ENCODE measurements at regions not wholly inside any gene's neighbourhood (a gene's known extent, or its start where the extent isn't known, plus 50 kb on each side); places are given as distances from the start of the nearest gene placed in this dataset.
"Not testable (repeated sequence)": the region's sequence is repeated elsewhere in the genome, so short reads cannot be mapped to it uniquely, and the experiment has no call there.

- ATAC-seq: no peak
- no peaks in the 10 kb centered on the region for H3K27me3 ChIP-seq (ENCODE audit: low read depth)
- no peaks in the 10 kb centered on the region for H3K9me3 ChIP-seq
- H3K4me1 ChIP-seq: peaks cover 21% of the 10 kb centered on the region
- H3K36me3 ChIP-seq: no peaks in the 10 kb centered on the region
- no peak overlapping the region for H3K4me3 ChIP-seq
- no peak for DNase-seq
- TF ChIP-seq, protein P1, sequence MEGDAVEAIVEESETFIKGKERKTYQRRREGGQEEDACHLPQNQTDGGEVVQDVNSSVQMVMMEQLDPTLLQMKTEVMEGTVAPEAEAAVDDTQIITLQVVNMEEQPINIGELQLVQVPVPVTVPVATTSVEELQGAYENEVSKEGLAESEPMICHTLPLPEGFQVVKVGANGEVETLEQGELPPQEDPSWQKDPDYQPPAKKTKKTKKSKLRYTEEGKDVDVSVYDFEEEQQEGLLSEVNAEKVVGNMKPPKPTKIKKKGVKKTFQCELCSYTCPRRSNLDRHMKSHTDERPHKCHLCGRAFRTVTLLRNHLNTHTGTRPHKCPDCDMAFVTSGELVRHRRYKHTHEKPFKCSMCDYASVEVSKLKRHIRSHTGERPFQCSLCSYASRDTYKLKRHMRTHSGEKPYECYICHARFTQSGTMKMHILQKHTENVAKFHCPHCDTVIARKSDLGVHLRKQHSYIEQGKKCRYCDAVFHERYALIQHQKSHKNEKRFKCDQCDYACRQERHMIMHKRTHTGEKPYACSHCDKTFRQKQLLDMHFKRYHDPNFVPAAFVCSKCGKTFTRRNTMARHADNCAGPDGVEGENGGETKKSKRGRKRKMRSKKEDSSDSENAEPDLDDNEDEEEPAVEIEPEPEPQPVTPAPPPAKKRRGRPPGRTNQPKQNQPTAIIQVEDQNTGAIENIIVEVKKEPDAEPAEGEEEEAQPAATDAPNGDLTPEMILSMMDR (IDR thresholded peaks at IDR 0.05): no peak
- no peak overlapping the region for H3K27ac ChIP-seq
- intact Hi-C loops (cut with DNase I): no loop called here
Measured at GRCh38 chr12:123051556-123051955, 71.1 kb downstream of the ARL6IP4 start.

GRCh38 chr12:123050913-123051312 lies 70.4 kb downstream of the ARL6IP4 start:
- H3K4me3 ChIP-seq: no peak overlapping the region
- peaks cover 21% of the 10 kb centered on the region for H3K4me1 ChIP-seq
- H3K27ac ChIP-seq: no peak overlapping the region
- peak; percentile 43 to 55 for ATAC-seq
- no peaks in the 10 kb centered on the region for H3K9me3 ChIP-seq
- no peaks in the 10 kb centered on the region for H3K27me3 ChIP-seq (ENCODE audit: low read depth)
- intact Hi-C loops (cut with DNase I): no loop called here
- no peak for DNase-seq
- TF ChIP-seq, protein P1 (IDR thresholded peaks at IDR 0.05): no peak
- H3K36me3 ChIP-seq: no peaks in the 10 kb centered on the region

DNA sequence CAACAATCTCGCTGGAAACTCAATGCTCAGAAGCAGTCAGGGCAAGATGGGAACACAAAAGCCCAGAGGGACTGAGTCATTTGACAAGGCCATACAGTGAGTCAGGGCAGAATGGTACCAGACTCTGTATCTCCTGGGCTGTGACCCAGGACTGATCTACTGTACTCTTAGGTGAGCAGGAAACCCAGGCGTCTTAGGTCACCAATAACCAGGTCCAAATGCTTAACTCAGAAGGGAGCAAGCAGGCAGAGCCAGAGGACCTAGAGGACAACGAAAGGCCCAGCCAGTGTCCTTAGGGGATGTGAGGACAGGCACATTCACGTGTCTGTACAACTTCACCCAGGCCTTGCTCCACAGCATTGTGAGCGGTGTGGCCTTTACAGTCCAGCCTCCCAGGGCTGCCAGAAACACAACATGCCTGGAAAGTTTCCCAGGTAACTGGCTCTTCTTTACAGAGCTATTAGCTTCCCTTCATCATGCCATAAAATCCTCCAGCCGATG lies 69.9 kb downstream of the ARL6IP4 start:
- H3K36me3 ChIP-seq: no peaks in the 10 kb centered on the region
- no peaks in the 10 kb centered on the region for H3K27me3 ChIP-seq (ENCODE audit: low read depth)
- ATAC-seq (peak; percentile 41 to 56), DNase-seq (no peak)
- intact Hi-C loops (cut with DNase I): no loop called here
- H3K4me3 ChIP-seq: no peak overlapping the region
- TF ChIP-seq, protein P1 (IDR thresholded peaks at IDR 0.05): no peak
- H3K27ac ChIP-seq: no peak overlapping the region
- H3K9me3 ChIP-seq: no peaks in the 10 kb centered on the region
- peaks cover 21% of the 10 kb centered on the region for H3K4me1 ChIP-seq

GRCh38 chr12:123049398-123050240 lies 69.1 kb downstream of the ARL6IP4 start:
- H3K4me3 ChIP-seq: no peak overlapping the region
- DNase-seq: no peak
- H3K9me3 ChIP-seq: no peaks in the 10 kb centered on the region
- peaks cover 23% of the 10 kb centered on the region for H3K4me1 ChIP-seq
- TF ChIP-seq, protein P1 (IDR thresholded peaks at IDR 0.05): no peak
- H3K27me3 ChIP-seq (ENCODE audit: low read depth): no peaks in the 10 kb centered on the region
- intact Hi-C loops (cut with DNase I): no loop called here
- H3K27ac ChIP-seq: no peak overlapping the region
- peak in 1 of 2 donors; percentile 50 for ATAC-seq
- no peaks in the 10 kb centered on the region for H3K36me3 ChIP-seq

DNA sequence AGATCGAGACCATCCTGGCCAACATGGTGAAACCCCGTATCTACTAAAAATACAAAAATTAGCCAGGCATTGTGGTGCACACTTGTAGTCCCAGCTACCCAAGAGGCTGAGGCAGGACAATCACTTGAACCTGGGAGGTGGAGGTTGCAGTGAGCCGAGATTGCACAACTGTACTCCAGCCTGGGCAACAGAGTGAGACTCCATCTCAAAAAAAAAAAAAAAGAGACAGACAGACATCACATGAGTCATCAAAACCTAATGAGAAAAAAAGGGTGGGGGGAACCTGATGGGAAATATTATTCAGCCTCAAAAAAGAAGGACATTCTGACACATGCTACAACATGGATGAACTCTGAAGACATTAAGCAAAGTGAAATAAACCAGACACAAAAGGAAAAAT lies 67.4 kb downstream of the ARL6IP4 start:
- H3K4me1 ChIP-seq: peaks cover 41% of the 10 kb centered on the region
- H3K4me3 ChIP-seq; H3K27me3 ChIP-seq (ENCODE audit: low read depth); intact Hi-C loops (cut with DNase I); H3K36me3 ChIP-seq; DNase-seq; H3K9me3 ChIP-seq; H3K27ac ChIP-seq; ATAC-seq: not testable (repeated sequence)

GRCh38 chr12:123047289-123047688 lies 66.8 kb downstream of the ARL6IP4 start:
- ATAC-seq (no peak), DNase-seq (no peak)
- TF ChIP-seq, protein P1 (IDR thresholded peaks at IDR 0.05): no peak
- Histone ChIP-seq H3K27me3 (ENCODE audit: low read depth) (no peaks in the 10 kb centered on the region), H3K36me3 (no peaks in the 10 kb centered on the region), H3K9me3 (no peaks in the 10 kb centered on the region), H3K27ac (no peak overlapping the region), H3K4me1 (peaks cover 46% of the 10 kb centered on the region), H3K4me3 (no peak overlapping the region)
- intact Hi-C loops (cut with DNase I): no loop called here

Measured in lower lobe of right lung (tissue), 2 donors.